GM21390 (cell line): ENCODE measurements at regions not wholly inside any gene's neighbourhood (a gene's known extent, or its start where the extent isn't known, plus 50 kb on each side); places are given as distances from the start of the nearest gene placed in this dataset.

ENCODE experiments used
- ATAC-seq: cut with Tn5 transposase; IDR thresholded peaks from one replicate; pipeline ENCODE4 v1.9.1; 2021; ENCODE audit not compliant: unreplicated experiment

- ATAC-seq, result no peak
These were observed 1158.6 kb downstream of the CDH12 start for GRCh38 chr5:21694567-21694966.

GRCh38 chr5:21693591-21693990 lies 1159.6 kb downstream of the CDH12 start:
- ATAC-seq, result no peak

GRCh38 chr5:21689587-21689986 lies 1163.6 kb downstream of the CDH12 start:
- no peak for ATAC-seq

- ATAC-seq, result no peak
These were observed 1164.5 kb downstream of the CDH12 start for GRCh38 chr5:21688655-21689054.

- no peak for ATAC-seq
These were observed 1165.5 kb downstream of the CDH12 start for GRCh38 chr5:21687621-21688020.

- ATAC-seq, result no peak
These were observed 1166.4 kb downstream of the CDH12 start for GRCh38 chr5:21686706-21687105.

- ATAC-seq, result no peak
These were observed 1167.6 kb downstream of the CDH12 start for GRCh38 chr5:21685522-21685921.

- ATAC-seq, result no peak
These were observed 1168.2 kb downstream of the CDH12 start for GRCh38 chr5:21684992-21685391.

- ATAC-seq, result no peak
These were observed 1171.2 kb downstream of the CDH12 start for GRCh38 chr5:21681911-21682310.

- no peak for ATAC-seq
These were observed 1172.5 kb downstream of the CDH12 start for GRCh38 chr5:21680641-21681040.

- no peak for ATAC-seq
These were observed 1172.9 kb downstream of the CDH12 start for GRCh38 chr5:21680196-21680595.

GRCh38 chr5:21678526-21678925 lies 1174.6 kb downstream of the CDH12 start:
- no peak for ATAC-seq

GRCh38 chr5:21672911-21673310 lies 1180.2 kb downstream of the CDH12 start:
- no peak for ATAC-seq

GRCh38 chr5:21672360-21672759 lies 1180.8 kb downstream of the CDH12 start:
- ATAC-seq, result no peak

GRCh38 chr5:21665524-21665923 lies 1187.6 kb downstream of the CDH12 start:
- ATAC-seq, result no peak

- ATAC-seq, result no peak
These were observed 1190.1 kb downstream of the CDH12 start for GRCh38 chr5:21663082-21663481.

GRCh38 chr5:21661184-21661583 lies 1192.0 kb downstream of the CDH12 start:
- ATAC-seq, result no peak

GRCh38 chr5:21654556-21654955 lies 1198.6 kb downstream of the CDH12 start:
- no peak for ATAC-seq

- ATAC-seq, result no peak
These were observed 1203.2 kb downstream of the CDH12 start for GRCh38 chr5:21649969-21650368.

GRCh38 chr5:21646469-21646868 lies 1206.7 kb downstream of the CDH12 start:
- ATAC-seq, result no peak

- ATAC-seq, result no peak
These were observed 1209.1 kb downstream of the CDH12 start for GRCh38 chr5:21644032-21644431.

- ATAC-seq, result no peak
These were observed 1210.8 kb downstream of the CDH12 start for GRCh38 chr5:21642312-21642711.

- ATAC-seq, result no peak
These were observed 1229.3 kb downstream of the CDH12 start for GRCh38 chr5:21623831-21624230.

GRCh38 chr5:21615195-21615765 lies 1237.9 kb downstream of the CDH12 start:
- no peak for ATAC-seq
